MG63 (cell line): ENCODE measurements at regions not wholly inside any gene's neighbourhood (a gene's known extent, or its start where the extent isn't known, plus 50 kb on each side); places are given as distances from the start of the nearest gene placed in this dataset.

Source experiments
- DNase-seq: peaks from one replicate; pipeline ENCODE4 v3.0.0-alpha.2; 2020
- H3K27me3 ChIP-seq: fragments of 250-450 bp; sonication (Bioruptor Pico); 2 replicates; pipeline ENCODE4 v1.5.1; 2020; ENCODE audit warnings: mild to moderate bottlenecking, moderate library complexity
- H3K36me3 ChIP-seq: fragments of 250-450 bp; sonication (Bioruptor Pico); 2 replicates; pipeline ENCODE4 v1.5.1; 2020; ENCODE audit warnings: mild to moderate bottlenecking, moderate library complexity
- H3K4me3 ChIP-seq: fragments of 250-450 bp; sonication (Bioruptor Pico); 2 replicates; pipeline ENCODE4 v1.5.1; 2020; ENCODE audit warnings: mild to moderate bottlenecking, moderate library complexity
- H3K9me3 ChIP-seq: fragments of 250-450 bp; sonication (Bioruptor Pico); 2 replicates; pipeline ENCODE4 v1.5.1; 2020; ENCODE audit warnings: mild to moderate bottlenecking, moderate library complexity

GRCh38 chr1:70627910-70628309, 216.8 kb downstream of the CTH start:
- no peaks in the 10 kb centered on the region for H3K9me3 ChIP-seq
- H3K27me3 ChIP-seq = no peaks in the 10 kb centered on the region
- no peak for DNase-seq
- H3K36me3 ChIP-seq = no peaks in the 10 kb centered on the region
- no peak overlapping the region for H3K4me3 ChIP-seq

GRCh38 chr1:70628973-70629372, 217.9 kb downstream of the CTH start:
- H3K36me3 ChIP-seq = no peaks in the 10 kb centered on the region

DNA sequence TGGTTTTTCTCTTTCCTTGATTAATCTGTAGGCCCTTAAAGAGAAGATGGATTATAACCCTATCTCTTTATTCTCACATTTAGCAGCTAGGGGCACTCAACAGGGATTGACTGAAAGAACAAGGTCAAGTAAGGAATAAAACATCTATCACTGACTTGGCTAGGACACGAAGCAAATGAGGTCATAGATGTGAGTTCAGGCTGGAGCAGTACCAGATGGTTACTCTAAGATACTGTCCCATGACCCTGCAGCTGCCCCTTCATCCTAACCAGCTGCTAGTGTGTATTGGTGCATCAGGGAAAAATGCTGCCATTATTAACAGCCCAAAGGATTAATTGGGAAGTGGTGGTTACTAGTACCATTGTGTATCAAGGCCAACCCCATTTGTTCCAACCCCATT, 221.9 kb downstream of the CTH start:
- Histone ChIP-seq H3K9me3 (no peaks in the 10 kb centered on the region), H3K36me3 (no peaks in the 10 kb centered on the region), H3K4me3 (no peak overlapping the region), H3K27me3 (no peaks in the 10 kb centered on the region)
- no peak for DNase-seq

More at GRCh38 chr1:70628973-70629372, 217.9 kb downstream of the CTH start:
- H3K4me3 ChIP-seq = no peak overlapping the region
- no peaks in the 10 kb centered on the region for H3K27me3 ChIP-seq
- DNase-seq = no peak
- no peaks in the 10 kb centered on the region for H3K9me3 ChIP-seq

- no peaks in the 10 kb centered on the region for H3K36me3 ChIP-seq
- no peak for DNase-seq
- H3K4me3 ChIP-seq = no peak overlapping the region
- no peaks in the 10 kb centered on the region for H3K27me3 ChIP-seq
- H3K9me3 ChIP-seq = no peaks in the 10 kb centered on the region
These were observed 224.8 kb downstream of the CTH start for GRCh38 chr1:70635868-70636267.

DNA sequence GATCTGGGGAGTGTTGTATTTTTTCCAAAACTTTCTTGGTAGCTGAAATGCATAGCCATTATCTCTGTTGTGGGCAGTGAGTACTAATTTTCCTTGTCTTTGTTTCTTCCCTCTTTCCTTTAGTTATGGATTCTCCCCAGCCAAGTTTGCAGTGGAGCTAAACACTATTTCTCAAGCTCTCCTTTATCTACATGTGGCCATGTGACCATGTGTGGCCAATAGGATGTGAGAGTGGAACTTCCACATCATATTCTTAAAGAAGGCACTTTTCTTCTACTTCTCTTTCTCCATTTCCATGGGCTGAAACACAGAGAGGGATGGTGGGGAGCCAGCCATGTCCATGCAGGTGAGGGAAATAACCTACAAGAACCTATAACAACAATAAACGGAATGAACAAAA, 230.8 kb downstream of the CTH start:
- no peaks in the 10 kb centered on the region for H3K27me3 ChIP-seq
- H3K36me3 ChIP-seq = no peaks in the 10 kb centered on the region
- no peak for DNase-seq
- H3K4me3 ChIP-seq = no peak overlapping the region
- no peaks in the 10 kb centered on the region for H3K9me3 ChIP-seq

DNA sequence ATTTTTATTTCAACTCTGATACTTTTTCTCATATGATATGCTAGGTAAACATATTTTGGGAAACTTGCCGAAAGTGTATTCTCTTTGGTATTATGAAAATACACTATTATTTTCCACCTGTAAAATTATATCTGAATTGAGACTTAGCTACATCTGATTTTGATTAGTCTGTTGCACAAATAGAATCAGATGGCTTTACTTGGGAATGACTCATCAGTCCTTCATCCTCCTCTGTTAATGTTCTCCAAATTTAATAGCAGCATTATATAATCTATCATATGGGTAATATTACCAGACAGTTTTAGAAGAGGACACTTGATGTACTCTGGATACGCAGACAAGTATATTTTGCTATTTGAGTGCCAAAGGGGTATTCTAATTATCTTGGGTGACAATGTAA, 245.3 kb downstream of the CTH start:
- Histone ChIP-seq H3K4me3 (no peak overlapping the region), H3K9me3 (no peaks in the 10 kb centered on the region), H3K36me3 (no peaks in the 10 kb centered on the region), H3K27me3 (no peaks in the 10 kb centered on the region)
- DNase-seq = no peak

GRCh38 chr1:70659891-70660290, 248.8 kb downstream of the CTH start:
- H3K27me3 ChIP-seq = no peaks in the 10 kb centered on the region
- no peak overlapping the region for H3K4me3 ChIP-seq
- DNase-seq = no peak
- H3K9me3 ChIP-seq = no peaks in the 10 kb centered on the region
- no peaks in the 10 kb centered on the region for H3K36me3 ChIP-seq

DNA sequence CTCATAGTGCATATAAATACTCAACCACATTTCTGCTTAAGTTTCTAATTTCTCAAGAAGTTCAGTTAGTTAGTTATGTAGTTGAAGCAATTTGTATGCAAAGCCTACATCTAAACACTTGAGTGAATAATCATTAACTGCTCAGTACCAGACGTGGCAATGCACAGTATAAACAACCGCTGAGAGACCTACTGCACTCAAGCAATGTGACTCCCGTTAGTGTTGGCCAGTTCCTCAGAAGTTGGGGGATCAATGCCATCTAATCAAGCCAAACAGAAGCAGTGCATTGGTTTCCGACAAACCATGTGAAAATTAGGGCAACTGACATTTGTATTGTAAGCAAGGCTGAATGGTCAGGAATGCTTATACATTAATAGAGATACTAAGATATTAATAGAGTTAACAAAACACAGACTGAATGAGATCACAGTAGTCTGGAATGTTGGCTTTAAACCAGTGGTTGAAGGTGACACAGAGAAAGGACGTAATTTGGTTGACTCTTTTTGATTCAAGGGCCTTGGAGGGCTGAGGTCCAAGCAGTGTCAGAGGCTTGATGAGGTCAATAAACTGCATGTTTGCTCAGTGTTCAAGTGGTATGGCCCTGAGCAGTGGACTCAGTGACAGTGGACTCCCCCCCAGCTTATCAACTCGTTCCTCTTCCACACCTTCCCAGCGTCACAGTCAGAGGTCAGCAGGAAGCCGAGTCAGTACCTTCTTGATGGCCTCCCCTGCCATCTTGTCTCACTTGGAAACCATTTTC, 255.5 kb downstream of the CTH start:
- no peak for DNase-seq
- Histone ChIP-seq H3K36me3 (no peaks in the 10 kb centered on the region), H3K4me3 (no peak overlapping the region), H3K27me3 (no peaks in the 10 kb centered on the region), H3K9me3 (no peaks in the 10 kb centered on the region)

DNA sequence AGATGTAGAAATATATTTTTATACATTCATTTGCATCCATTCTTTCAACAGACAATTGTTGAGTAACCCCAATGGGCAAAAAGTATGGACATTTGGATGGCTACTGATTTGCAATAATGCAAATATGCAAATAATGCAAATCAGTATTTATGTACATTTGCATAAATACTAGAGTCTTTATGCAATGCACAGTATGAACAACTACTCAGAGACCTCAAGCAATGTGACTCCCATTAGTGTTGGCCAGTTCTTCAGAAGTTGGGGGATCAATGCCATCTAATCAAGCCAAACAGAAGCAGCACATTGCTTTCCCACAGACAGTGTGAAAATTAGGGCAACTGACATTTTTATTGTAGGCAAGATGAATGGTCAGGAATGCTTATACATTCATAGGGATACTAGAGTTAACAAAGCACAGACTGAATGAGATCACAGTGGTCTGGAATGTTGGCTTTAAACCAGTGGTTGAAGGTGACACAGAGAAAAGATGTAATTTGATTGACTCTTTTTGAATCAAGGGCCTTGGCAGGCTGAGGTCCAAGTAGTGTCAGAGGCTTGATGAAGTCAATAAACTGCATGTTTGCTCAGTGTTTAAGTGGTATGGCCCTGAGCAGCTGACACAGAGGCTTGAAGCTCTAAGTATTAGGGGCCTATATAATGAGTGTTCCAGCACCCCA, 256.6 kb downstream of the CTH start:
- Histone ChIP-seq H3K27me3 (no peaks in the 10 kb centered on the region), H3K36me3 (no peaks in the 10 kb centered on the region), H3K4me3 (no peak overlapping the region), H3K9me3 (no peaks in the 10 kb centered on the region)
- DNase-seq = no peak

- no peaks in the 10 kb centered on the region for H3K27me3 ChIP-seq
- no peaks in the 10 kb centered on the region for H3K36me3 ChIP-seq
- no peaks in the 10 kb centered on the region for H3K9me3 ChIP-seq
These were observed 259.9 kb downstream of the CTH start for GRCh38 chr1:70671006-70671405.

GRCh38 chr1:70672442-70672888, 261.4 kb downstream of the CTH start:
- no peak for DNase-seq
- H3K9me3 ChIP-seq = no peaks in the 10 kb centered on the region
- no peaks in the 10 kb centered on the region for H3K36me3 ChIP-seq
- no peaks in the 10 kb centered on the region for H3K27me3 ChIP-seq
- no peak overlapping the region for H3K4me3 ChIP-seq

More at GRCh38 chr1:70671006-70671405, 259.9 kb downstream of the CTH start:
- no peak overlapping the region for H3K4me3 ChIP-seq
- DNase-seq = no peak

GRCh38 chr1:70674941-70675685, 264.0 kb downstream of the CTH start:
- Histone ChIP-seq H3K27me3 (no peaks in the 10 kb centered on the region), H3K4me3 (no peak overlapping the region), H3K36me3 (no peaks in the 10 kb centered on the region), H3K9me3 (no peaks in the 10 kb centered on the region)
- no peak for DNase-seq

GRCh38 chr1:70675737-70676156, 264.7 kb downstream of the CTH start:
- DNase-seq = no peak
- no peaks in the 10 kb centered on the region for H3K9me3 ChIP-seq
- no peak overlapping the region for H3K4me3 ChIP-seq
- H3K27me3 ChIP-seq = no peaks in the 10 kb centered on the region
- H3K36me3 ChIP-seq = no peaks in the 10 kb centered on the region

DNA sequence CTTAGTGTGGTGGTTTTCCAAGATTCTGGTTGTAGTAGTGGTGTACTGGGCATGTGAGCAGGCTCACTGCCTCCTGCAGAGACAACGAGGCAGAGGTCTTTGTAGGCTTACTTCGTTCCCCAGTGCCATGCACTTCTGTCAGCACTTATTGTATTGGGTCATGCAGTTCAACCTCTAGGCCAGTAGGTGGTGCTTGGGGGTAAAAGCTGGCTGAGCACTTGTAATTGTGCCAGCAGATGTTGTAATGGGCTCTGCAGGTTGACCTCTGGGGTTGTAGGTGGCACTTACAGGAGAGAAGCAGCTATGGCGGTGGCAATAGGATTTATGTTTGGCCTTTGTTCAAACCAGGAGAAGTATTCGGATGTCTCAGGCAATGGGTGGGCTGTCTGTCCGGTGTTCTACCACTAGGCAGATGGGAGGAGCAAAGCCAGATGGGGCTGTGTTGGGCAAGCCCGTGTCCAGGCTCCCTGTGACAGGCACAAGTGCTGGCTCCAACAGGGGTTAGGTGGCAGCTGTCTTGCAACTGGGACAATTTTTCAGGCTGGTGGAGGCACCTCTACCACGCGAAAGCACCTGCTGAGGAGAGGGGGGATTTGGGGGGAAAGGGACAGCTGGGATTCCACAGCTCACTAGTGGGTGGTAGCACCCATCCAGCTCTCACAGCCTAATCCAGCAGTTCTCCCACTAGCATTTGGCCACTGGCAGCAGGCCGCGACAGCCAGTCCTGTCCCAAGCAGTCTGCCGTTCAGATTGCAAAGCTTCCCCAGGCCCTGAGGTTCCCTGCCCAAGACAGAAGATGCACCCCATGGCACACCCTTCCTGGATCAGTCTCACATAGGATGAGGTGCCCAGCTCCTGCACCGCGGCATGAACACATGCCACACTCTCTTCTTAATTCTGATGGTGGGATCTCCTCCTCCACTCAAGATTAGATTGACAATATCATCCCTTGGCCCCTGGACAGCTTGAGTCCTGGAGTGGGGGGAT, 274.5 kb downstream of the CTH start:
- H3K36me3 ChIP-seq = no peaks in the 10 kb centered on the region
- no peaks in the 10 kb centered on the region for H3K27me3 ChIP-seq
- peak; percentile 18 for DNase-seq
- no peak overlapping the region for H3K4me3 ChIP-seq
- H3K9me3 ChIP-seq = no peaks in the 10 kb centered on the region

GRCh38 chr1:70688580-70688979, 277.5 kb downstream of the CTH start:
- Histone ChIP-seq H3K4me3 (no peak overlapping the region), H3K36me3 (no peaks in the 10 kb centered on the region), H3K9me3 (no peaks in the 10 kb centered on the region), H3K27me3 (no peaks in the 10 kb centered on the region)
- DNase-seq = no peak

- Histone ChIP-seq H3K4me3 (no peak overlapping the region), H3K36me3 (no peaks in the 10 kb centered on the region), H3K9me3 (no peaks in the 10 kb centered on the region), H3K27me3 (no peaks in the 10 kb centered on the region)
- DNase-seq = no peak
These were observed 295.4 kb downstream of the CTH start for GRCh38 chr1:70706381-70707037.
